Osteoblast (primary cell): ENCODE measurements at regions not wholly inside any gene's neighbourhood (a gene's known extent, or its start where the extent isn't known, plus 50 kb on each side); places are given as distances from the start of the nearest gene placed in this dataset.
A peak's percentile ranks its signal among the peaks of the same experiment; 100 is the strongest.

Experiments
- DNase-seq: peaks from one replicate; pipeline ENCODE4 v3.0.0; 2011; ENCODE audit warnings: low spot score, mixed read lengths; ENCODE audit not compliant: insufficient read length; ENCODE audit errors: missing footprints
- H2AFZ ChIP-seq: 2 replicates; pipeline ENCODE4 v1.6.0; 2011; ENCODE audit warnings: mild to moderate bottlenecking, low read length
- H3K27ac ChIP-seq: 2 replicates; pipeline ENCODE4 v1.5.1; 2011; ENCODE audit warnings: mild to moderate bottlenecking, low read depth, low read length, moderate library complexity
- H3K27me3 ChIP-seq: 2 replicates; pipeline ENCODE4 v1.6.0; 2012; ENCODE audit warnings: mild to moderate bottlenecking, control low read depth, inconsistent platforms, low read length, moderate library complexity; ENCODE audit not compliant: insufficient read depth
- H3K36me3 ChIP-seq: 2 replicates; pipeline ENCODE4 v1.5.1; 2011; ENCODE audit warnings: mild to moderate bottlenecking, low read length, control low read depth, moderate library complexity; ENCODE audit not compliant: insufficient read depth
- H3K4me1 ChIP-seq: 2 replicates; pipeline ENCODE4 v1.5.1; 2011; ENCODE audit warnings: mild to moderate bottlenecking, low read length, control low read depth, moderate library complexity; ENCODE audit not compliant: insufficient read depth
- H3K4me2 ChIP-seq: 2 replicates; pipeline ENCODE4 v1.6.0; 2011; ENCODE audit warnings: mild to moderate bottlenecking, low read length; ENCODE audit not compliant: insufficient read depth
- H3K4me3 ChIP-seq: fragments of 200-600 bp; sonication (generic); 3 replicates; pipeline ENCODE4 v1.5.1; 2012; ENCODE audit warnings: mild to moderate bottlenecking, low read length, inconsistent platforms; ENCODE audit not compliant: insufficient read depth
- H3K79me2 ChIP-seq: 2 replicates; pipeline ENCODE4 v1.6.0; 2012; ENCODE audit warnings: mild to moderate bottlenecking, low read length, control low read depth, inconsistent platforms; ENCODE audit not compliant: insufficient read depth
- H3K9me3 ChIP-seq: 2 replicates; pipeline ENCODE4 v1.5.1; 2011; ENCODE audit warnings: low read depth, low read length, control low read depth
- H4K20me1 ChIP-seq: 2 replicates; pipeline ENCODE4 v1.6.0; 2012; ENCODE audit warnings: mild to moderate bottlenecking, low read length, control low read depth; ENCODE audit not compliant: insufficient read depth
- TF ChIP-seq, protein P1 (sequence below): IDR thresholded peaks from 2 replicates; pipeline ENCODE4 v1.5.1; 2011; ENCODE audit warnings: mild to moderate bottlenecking, low read depth, low read length, moderate library complexity; ENCODE audit errors: extremely low read depth

GRCh38 chr2:145753966-145754365 lies 1234.0 kb upstream of the ZEB2 start:
- H2AFZ ChIP-seq: no peak overlapping the region

GRCh38 chr2:145753041-145753608 lies 1233.2 kb upstream of the ZEB2 start:
- DNase-seq: no peak
- H3K27ac ChIP-seq: peak overlapping the region; percentile 40

More at GRCh38 chr2:145753966-145754365, 1234.0 kb upstream of the ZEB2 start:
- TF ChIP-seq, protein P1, sequence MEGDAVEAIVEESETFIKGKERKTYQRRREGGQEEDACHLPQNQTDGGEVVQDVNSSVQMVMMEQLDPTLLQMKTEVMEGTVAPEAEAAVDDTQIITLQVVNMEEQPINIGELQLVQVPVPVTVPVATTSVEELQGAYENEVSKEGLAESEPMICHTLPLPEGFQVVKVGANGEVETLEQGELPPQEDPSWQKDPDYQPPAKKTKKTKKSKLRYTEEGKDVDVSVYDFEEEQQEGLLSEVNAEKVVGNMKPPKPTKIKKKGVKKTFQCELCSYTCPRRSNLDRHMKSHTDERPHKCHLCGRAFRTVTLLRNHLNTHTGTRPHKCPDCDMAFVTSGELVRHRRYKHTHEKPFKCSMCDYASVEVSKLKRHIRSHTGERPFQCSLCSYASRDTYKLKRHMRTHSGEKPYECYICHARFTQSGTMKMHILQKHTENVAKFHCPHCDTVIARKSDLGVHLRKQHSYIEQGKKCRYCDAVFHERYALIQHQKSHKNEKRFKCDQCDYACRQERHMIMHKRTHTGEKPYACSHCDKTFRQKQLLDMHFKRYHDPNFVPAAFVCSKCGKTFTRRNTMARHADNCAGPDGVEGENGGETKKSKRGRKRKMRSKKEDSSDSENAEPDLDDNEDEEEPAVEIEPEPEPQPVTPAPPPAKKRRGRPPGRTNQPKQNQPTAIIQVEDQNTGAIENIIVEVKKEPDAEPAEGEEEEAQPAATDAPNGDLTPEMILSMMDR: no peak
- H3K4me1 ChIP-seq: peaks cover 23% of the 10 kb centered on the region
- H3K4me2 ChIP-seq: no peak overlapping the region
- no peaks in the 10 kb centered on the region for H3K9me3 ChIP-seq
- H3K4me3 ChIP-seq: no peak overlapping the region
- DNase-seq: no peak
- H3K79me2 ChIP-seq: no peaks in the 10 kb centered on the region
- no peak overlapping the region for H3K27ac ChIP-seq
- H3K27me3 ChIP-seq: no peaks in the 10 kb centered on the region
- H3K36me3 ChIP-seq: no peaks in the 10 kb centered on the region
- H4K20me1 ChIP-seq: no peaks in the 10 kb centered on the region

DNA sequence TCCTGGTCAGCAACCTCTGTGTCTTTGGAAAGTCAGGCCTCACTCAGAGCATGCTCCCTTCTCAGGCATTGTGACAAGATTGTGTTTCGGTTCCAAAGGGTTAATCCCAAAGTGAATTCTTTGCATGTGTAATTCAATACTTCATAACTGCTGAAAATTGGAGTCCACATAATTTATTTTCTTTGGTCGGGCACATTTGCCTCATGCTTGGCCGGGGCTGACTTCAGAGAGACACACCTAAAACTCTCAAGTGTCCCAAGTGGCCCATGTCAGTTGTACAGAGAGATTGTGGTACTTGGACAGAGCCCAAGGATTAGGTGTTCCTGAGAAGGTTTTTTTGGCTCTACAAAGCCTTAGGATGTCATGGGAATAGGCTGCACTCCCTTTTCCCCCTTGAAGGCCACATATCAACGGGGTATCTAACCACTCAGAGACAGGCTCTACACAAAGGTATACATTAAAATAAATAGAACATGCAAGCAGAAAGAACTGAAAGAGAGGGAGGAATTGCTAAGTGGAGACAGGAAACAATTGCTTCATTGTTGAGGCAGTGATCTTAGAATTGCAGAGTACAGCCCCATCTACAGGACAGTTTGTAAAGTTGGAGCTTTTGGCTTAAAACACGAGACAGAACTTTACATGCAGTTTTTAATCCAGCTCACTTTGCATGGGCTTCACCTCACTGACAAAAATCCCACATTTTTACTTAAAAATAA lies 1232.3 kb upstream of the ZEB2 start:
- H2AFZ ChIP-seq: peak overlapping the region; percentile 85
- no peaks in the 10 kb centered on the region for H3K9me3 ChIP-seq
- TF ChIP-seq, protein P1: peak; percentile 77
- no peaks in the 10 kb centered on the region for H3K79me2 ChIP-seq
- H3K4me1 ChIP-seq: peaks cover 23% of the 10 kb centered on the region
- H3K27me3 ChIP-seq: no peaks in the 10 kb centered on the region
- H3K36me3 ChIP-seq: no peaks in the 10 kb centered on the region
- no peaks in the 10 kb centered on the region for H4K20me1 ChIP-seq
- peak overlapping the region; percentile 41 for H3K4me3 ChIP-seq
- H3K4me2 ChIP-seq: peak overlapping the region; percentile 81
- no peak for DNase-seq
- H3K27ac ChIP-seq: peak overlapping the region; percentile 80

More at GRCh38 chr2:145753041-145753608, 1233.2 kb upstream of the ZEB2 start:
- H3K4me3 ChIP-seq: no peak overlapping the region
- H3K36me3 ChIP-seq: no peaks in the 10 kb centered on the region
- peak overlapping the region; percentile 85 for H2AFZ ChIP-seq
- TF ChIP-seq, protein P1: no peak
- H3K27me3 ChIP-seq: no peaks in the 10 kb centered on the region
- no peaks in the 10 kb centered on the region for H3K9me3 ChIP-seq
- peak overlapping the region; percentile 81 for H3K4me2 ChIP-seq
- H4K20me1 ChIP-seq: no peaks in the 10 kb centered on the region
- no peaks in the 10 kb centered on the region for H3K79me2 ChIP-seq
- H3K4me1 ChIP-seq: peaks cover 23% of the 10 kb centered on the region

GRCh38 chr2:145751629-145752028 lies 1231.7 kb upstream of the ZEB2 start:
- peak overlapping the region; percentile 41 for H3K4me3 ChIP-seq

More at GRCh38 chr2:145751629-145752028, 1231.7 kb upstream of the ZEB2 start:
- Histone ChIP-seq H4K20me1 (no peaks in the 10 kb centered on the region), H3K9me3 (no peaks in the 10 kb centered on the region), H3K4me1 (peaks cover 23% of the 10 kb centered on the region), H2AFZ (peak overlapping the region; percentile 72), H3K27ac (peak overlapping the region; percentile 80), H3K79me2 (no peaks in the 10 kb centered on the region), H3K27me3 (no peaks in the 10 kb centered on the region), H3K36me3 (no peaks in the 10 kb centered on the region), H3K4me2 (peak overlapping the region; percentile 81)
- no peak for DNase-seq
- TF ChIP-seq, protein P1: no peak
